ENCODE measurements at regions not wholly inside any gene's neighbourhood (a gene's known extent, or its start where the extent isn't known, plus 50 kb on each side); places are given as distances from the start of the nearest gene placed in this dataset.

DNA sequence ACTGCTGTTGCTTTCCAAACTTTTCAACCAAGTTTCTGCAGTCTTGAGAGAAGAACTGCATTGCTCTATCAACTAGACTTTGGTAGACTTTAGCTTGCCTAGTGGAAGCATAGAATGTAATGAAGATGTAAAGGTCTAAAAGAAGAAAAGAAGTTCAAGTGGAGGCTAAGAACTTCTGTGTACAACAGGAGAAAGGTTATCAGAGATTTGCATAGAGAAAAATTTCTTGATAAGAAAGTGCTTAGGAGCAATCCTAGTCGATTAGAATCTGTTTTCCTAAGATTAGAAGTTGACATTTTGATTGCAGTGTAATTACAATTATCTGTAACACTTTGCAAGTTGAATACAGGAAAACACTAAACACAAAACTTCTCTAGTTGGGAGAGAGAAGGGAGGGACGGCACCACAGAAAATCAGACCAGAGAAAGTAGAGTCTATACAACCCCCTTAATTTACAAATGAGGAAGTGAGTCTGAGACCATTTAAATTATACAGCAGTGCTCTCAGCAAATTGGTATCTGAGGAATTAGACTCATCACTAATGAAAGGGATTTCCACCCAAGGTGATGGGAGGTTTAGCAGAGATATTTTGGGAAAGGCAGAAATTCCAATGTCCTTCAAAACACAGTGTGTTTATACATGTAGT is 194.3 kb upstream of the MARCKS start:
- Histone ChIP-seq H3K36me3 (no peaks in the 10 kb centered on the region), H3K27ac (no peak overlapping the region), H3K9me3 (no peaks in the 10 kb centered on the region), H3K4me1 (peaks cover 0 to 3% (median 0%) of the 10 kb centered on the region in 4 donors), H3K4me3 (no peak overlapping the region), H3K27me3 (no peaks in the 10 kb centered on the region)
- 30 to 40% methylated on average over 2 of the region's 2 CpGs for WGBS, 2 donors
- no peak for ATAC-seq (ENCODE audit: low FRiP score in 2 of 2)
- TF ChIP-seq, protein P1, sequence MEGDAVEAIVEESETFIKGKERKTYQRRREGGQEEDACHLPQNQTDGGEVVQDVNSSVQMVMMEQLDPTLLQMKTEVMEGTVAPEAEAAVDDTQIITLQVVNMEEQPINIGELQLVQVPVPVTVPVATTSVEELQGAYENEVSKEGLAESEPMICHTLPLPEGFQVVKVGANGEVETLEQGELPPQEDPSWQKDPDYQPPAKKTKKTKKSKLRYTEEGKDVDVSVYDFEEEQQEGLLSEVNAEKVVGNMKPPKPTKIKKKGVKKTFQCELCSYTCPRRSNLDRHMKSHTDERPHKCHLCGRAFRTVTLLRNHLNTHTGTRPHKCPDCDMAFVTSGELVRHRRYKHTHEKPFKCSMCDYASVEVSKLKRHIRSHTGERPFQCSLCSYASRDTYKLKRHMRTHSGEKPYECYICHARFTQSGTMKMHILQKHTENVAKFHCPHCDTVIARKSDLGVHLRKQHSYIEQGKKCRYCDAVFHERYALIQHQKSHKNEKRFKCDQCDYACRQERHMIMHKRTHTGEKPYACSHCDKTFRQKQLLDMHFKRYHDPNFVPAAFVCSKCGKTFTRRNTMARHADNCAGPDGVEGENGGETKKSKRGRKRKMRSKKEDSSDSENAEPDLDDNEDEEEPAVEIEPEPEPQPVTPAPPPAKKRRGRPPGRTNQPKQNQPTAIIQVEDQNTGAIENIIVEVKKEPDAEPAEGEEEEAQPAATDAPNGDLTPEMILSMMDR (IDR thresholded peaks at IDR 0.05) = no peak
- TF ChIP-seq EP300 (IDR thresholded peaks at IDR 0.05) = no peak
- no peak for TF ChIP-seq POLR2AphosphoS5 (IDR thresholded peaks at IDR 0.05)
- no peak for TF ChIP-seq POLR2A (IDR thresholded peaks at IDR 0.05)
- no peak for DNase-seq

DNA sequence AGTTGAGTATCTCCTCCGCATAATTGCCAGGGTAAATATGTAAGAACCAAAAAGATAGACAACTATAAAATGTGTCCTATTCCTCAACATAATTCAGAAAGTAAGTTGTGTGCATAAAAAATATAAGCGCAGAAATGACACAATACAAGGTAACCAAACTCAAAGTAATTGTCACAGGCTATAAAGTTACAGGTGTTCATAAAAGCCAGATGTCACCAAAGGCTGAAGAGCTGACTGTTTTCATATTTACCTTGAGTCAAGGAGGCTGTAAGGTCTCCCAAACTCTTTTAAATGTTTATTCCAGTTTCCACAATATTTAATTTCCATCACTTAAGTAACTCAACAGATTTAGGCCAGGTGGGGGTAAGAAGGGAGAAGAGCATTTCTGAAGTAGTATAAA is 192.2 kb upstream of the MARCKS start:
- Histone ChIP-seq H3K4me1 (peaks cover 3 to 12% (median 7%) of the 10 kb centered on the region in 4 donors), H3K9me3 (no peaks in the 10 kb centered on the region), H3K4me3 (no peak overlapping the region), H3K36me3 (no peaks in the 10 kb centered on the region), H3K27ac (no peak overlapping the region), H3K27me3 (no peaks in the 10 kb centered on the region)
- ATAC-seq (ENCODE audit: low FRiP score in 2 of 2) (no peak), DNase-seq (no peak)
- TF ChIP-seq POLR2A (IDR thresholded peaks at IDR 0.05) = no peak
- TF ChIP-seq, protein P1 (IDR thresholded peaks at IDR 0.05) = no peak
- no peak for TF ChIP-seq POLR2AphosphoS5 (IDR thresholded peaks at IDR 0.05)
- no peak for TF ChIP-seq EP300 (IDR thresholded peaks at IDR 0.05)
- WGBS, 2 donors = 98 to 100% methylated on average over 2 of the region's 2 CpGs

DNA sequence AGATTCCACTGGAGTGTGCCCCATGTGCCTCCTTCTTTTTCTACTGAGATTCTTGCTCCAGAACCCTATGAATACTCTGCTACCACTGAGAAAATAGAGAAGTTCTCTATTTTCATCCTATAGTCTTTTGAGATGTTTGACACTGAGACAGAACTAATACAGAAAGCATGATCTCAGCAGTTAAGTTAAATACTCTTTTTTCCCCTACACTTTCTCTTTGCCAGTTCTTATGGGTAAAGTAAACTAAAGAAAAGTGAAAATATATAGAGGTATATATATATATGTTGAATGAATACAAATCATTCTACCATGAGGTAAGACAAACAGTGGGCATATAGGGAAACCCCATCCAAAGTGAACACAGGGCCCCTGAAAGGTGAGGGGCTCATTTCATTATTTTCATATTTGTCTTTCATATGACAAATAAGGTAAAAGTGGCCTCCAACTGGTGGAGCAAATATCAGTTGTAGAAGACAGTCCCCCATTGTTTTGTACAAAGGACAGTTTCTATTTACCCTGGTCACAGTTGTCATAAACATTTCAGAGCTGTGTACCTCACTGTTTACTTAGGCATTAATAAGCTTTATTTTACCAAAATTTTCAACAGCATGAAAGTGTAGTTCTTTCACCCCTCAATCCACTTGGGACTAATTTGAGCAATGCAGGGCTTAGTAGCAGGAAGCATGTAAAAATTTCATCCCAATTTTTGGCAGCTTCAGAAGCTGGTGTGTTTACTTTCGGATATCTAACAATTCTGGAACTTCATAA is 188.3 kb upstream of the MARCKS start:
- DNase-seq (no peak), ATAC-seq (ENCODE audit: low FRiP score in 2 of 2) (no peak)
- Histone ChIP-seq H3K27me3 (no peaks in the 10 kb centered on the region), H3K27ac (peak overlapping the region in 2 of 4 donors; percentile 6 to 57), H3K4me1 (peaks cover 8 to 32% (median 28%) of the 10 kb centered on the region in 4 donors), H3K9me3 (no peaks in the 10 kb centered on the region), H3K36me3 (no peaks in the 10 kb centered on the region), H3K4me3 (no peak overlapping the region)
- TF ChIP-seq, protein P1 (IDR thresholded peaks at IDR 0.05) = no peak
- no peak for TF ChIP-seq POLR2A (IDR thresholded peaks at IDR 0.05)
- no peak for TF ChIP-seq POLR2AphosphoS5 (IDR thresholded peaks at IDR 0.05)
- WGBS, 2 donors = 59 to 76% methylated on average over 1 of the region's 1 CpG

DNA sequence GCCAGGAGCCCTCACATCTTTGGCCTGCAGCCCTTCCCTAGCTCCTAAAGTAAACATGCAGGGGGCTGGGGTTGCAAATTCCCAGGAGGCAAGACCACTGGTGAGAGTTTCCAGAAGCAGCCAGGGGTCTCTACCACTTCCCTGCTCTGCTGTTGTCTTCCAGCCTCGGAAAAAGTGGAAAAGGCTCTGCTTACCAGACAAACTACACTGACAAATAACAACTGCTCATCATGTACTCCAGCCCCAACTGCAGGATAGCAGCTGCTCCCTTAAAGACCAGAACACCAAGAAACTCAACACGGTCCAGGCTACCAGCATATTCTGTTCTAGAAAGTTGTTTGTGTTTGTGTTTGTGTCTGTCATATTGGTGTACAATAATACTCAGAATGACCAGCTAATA is 187.5 kb upstream of the MARCKS start:
- no peaks in the 10 kb centered on the region for H3K27me3 ChIP-seq
- WGBS, 2 donors = 81 to 83% methylated on average over 2 of the region's 2 CpGs
- H3K27ac ChIP-seq = peak overlapping the region in 2 of 4 donors; percentile 34 to 57
- no peak overlapping the region for H3K4me3 ChIP-seq
- TF ChIP-seq POLR2A (IDR thresholded peaks at IDR 0.05) (no peak), EP300 (IDR thresholded peaks at IDR 0.05) (no peak), POLR2AphosphoS5 (IDR thresholded peaks at IDR 0.05) (no peak)
- TF ChIP-seq, protein P1 (IDR thresholded peaks at IDR 0.05) = no peak
- no peaks in the 10 kb centered on the region for H3K36me3 ChIP-seq
- H3K4me1 ChIP-seq = peaks cover 8 to 32% (median 28%) of the 10 kb centered on the region in 4 donors
- no peaks in the 10 kb centered on the region for H3K9me3 ChIP-seq
- DNase-seq = no peak
- no peak for ATAC-seq (ENCODE audit: low FRiP score in 2 of 2)
